H9 (cell line): ENCODE measurements at regions not wholly inside any gene's neighbourhood (a gene's known extent, or its start where the extent isn't known, plus 50 kb on each side); places are given as distances from the start of the nearest gene placed in this dataset.

Experiments used
- DNase-seq: peaks from one replicate; pipeline ENCODE4 v3.0.0-alpha.2; 2017
- H2AFZ ChIP-seq: one replicate; pipeline ENCODE4 v1.6.1; 2013; ENCODE audit warnings: mild to moderate bottlenecking, low read length, control low read depth, moderate library complexity
- H2AK5ac ChIP-seq: 2 replicates; pipeline ENCODE4 v1.6.1; 2013; ENCODE audit warnings: low read length, control low read depth, mixed read lengths; ENCODE audit not compliant: insufficient read length
- H2BK120ac ChIP-seq: one replicate; pipeline ENCODE4 v1.6.1; 2013; ENCODE audit warnings: low read depth, mild to moderate bottlenecking, low read length, control low read depth, inconsistent platforms; ENCODE audit not compliant: poor library complexity, severe bottlenecking
- H2BK12ac ChIP-seq: 2 replicates; pipeline ENCODE4 v1.6.1; 2013; ENCODE audit warnings: low read length, control low read depth, mixed read lengths, low read depth; ENCODE audit not compliant: insufficient read length
- H2BK15ac ChIP-seq: 2 replicates; pipeline ENCODE4 v1.6.1; 2013; ENCODE audit warnings: low read depth, low read length, control low read depth
- H2BK20ac ChIP-seq: one replicate; pipeline ENCODE4 v1.6.1; 2013; ENCODE audit warnings: low read depth, mild to moderate bottlenecking, low read length, control low read depth, inconsistent platforms; ENCODE audit not compliant: poor library complexity, severe bottlenecking
- H2BK5ac ChIP-seq: 2 replicates; pipeline ENCODE4 v1.6.1; 2013; ENCODE audit warnings: low read length, control low read depth, mixed read lengths; ENCODE audit not compliant: insufficient read length
- H3K14ac ChIP-seq: 2 replicates; pipeline ENCODE4 v1.6.1; 2013; ENCODE audit warnings: low read length, control low read depth; ENCODE audit not compliant: insufficient read depth
- H3K18ac ChIP-seq: 2 replicates; pipeline ENCODE4 v1.6.1; 2013; ENCODE audit warnings: low read depth, mild to moderate bottlenecking, mixed read lengths, low read length, control low read depth; ENCODE audit not compliant: insufficient read length
- H3K23ac ChIP-seq: 2 replicates; pipeline ENCODE4 v1.6.1; 2013; ENCODE audit warnings: low read length, control low read depth, mixed read lengths, low read depth; ENCODE audit not compliant: insufficient read length
- H3K23me2 ChIP-seq: 2 replicates; pipeline ENCODE4 v1.6.1; 2013; ENCODE audit warnings: low read depth, mild to moderate bottlenecking, mixed read lengths, low read length, control low read depth; ENCODE audit not compliant: insufficient read length, poor library complexity, severe bottlenecking
- H3K27ac ChIP-seq: 2 replicates; pipeline ENCODE4 v1.5.1; 2013; ENCODE audit warnings: low read length, control low read depth, mixed read lengths, low read depth; ENCODE audit not compliant: insufficient read length
- H3K27me3 ChIP-seq: 2 replicates; pipeline ENCODE4 v1.6.1; 2013; ENCODE audit warnings: low read length, control low read depth, inconsistent platforms; ENCODE audit not compliant: insufficient read depth
- H3K4ac ChIP-seq: 2 replicates; pipeline ENCODE4 v1.6.1; 2013; ENCODE audit warnings: low read depth, mild to moderate bottlenecking, control low read depth, inconsistent platforms, low read length, moderate library complexity
- H3K4me1 ChIP-seq: 2 replicates; pipeline ENCODE4 v1.6.1; 2013; ENCODE audit warnings: low read length, control low read depth, inconsistent platforms; ENCODE audit not compliant: insufficient read depth
- H3K4me2 ChIP-seq: 2 replicates; pipeline ENCODE4 v1.6.1; 2013; ENCODE audit warnings: low read length, control low read depth, mixed read lengths; ENCODE audit not compliant: insufficient read length, insufficient read depth
- H3K56ac ChIP-seq: 2 replicates; pipeline ENCODE4 v1.6.1; 2013; ENCODE audit warnings: low read depth, mild to moderate bottlenecking, mixed read lengths, low read length, control low read depth; ENCODE audit not compliant: insufficient read length
- H3K79me1 ChIP-seq: 2 replicates; pipeline ENCODE4 v1.6.1; 2013; ENCODE audit warnings: low read depth, mild to moderate bottlenecking, moderate library complexity, low read length, control low read depth, inconsistent platforms; ENCODE audit not compliant: insufficient read depth, poor library complexity, severe bottlenecking
- H3K79me2 ChIP-seq: 2 replicates; pipeline ENCODE4 v1.6.1; 2013; ENCODE audit warnings: low read length, control low read depth, inconsistent platforms; ENCODE audit not compliant: insufficient read depth
- H3K9ac ChIP-seq: 2 replicates; pipeline ENCODE4 v1.6.1; 2013; ENCODE audit warnings: low read length, control low read depth, mixed read lengths; ENCODE audit not compliant: insufficient read length; ENCODE audit errors: extremely low read depth
- H3K9me3 ChIP-seq: one replicate; pipeline ENCODE4 v1.6.1; 2013; ENCODE audit warnings: low read depth, low read length, inconsistent platforms; ENCODE audit not compliant: control insufficient read depth
- H3T11ph ChIP-seq: one replicate; pipeline ENCODE4 v1.6.1; 2013; ENCODE audit warnings: mild to moderate bottlenecking, low read length, control low read depth, inconsistent platforms
- H4K20me1 ChIP-seq: one replicate; pipeline ENCODE4 v1.6.1; 2013; ENCODE audit not compliant: control insufficient read depth, insufficient read length, insufficient read depth
- H4K5ac ChIP-seq: 2 replicates; pipeline ENCODE4 v1.6.1; 2013; ENCODE audit warnings: low read depth, mild to moderate bottlenecking, mixed read lengths, low read length, control low read depth; ENCODE audit not compliant: insufficient read length
- H4K8ac ChIP-seq: replicated peaks from 2 replicates; pipeline ENCODE4 v1.6.1; 2013; ENCODE audit warnings: low read length, control low read depth, mixed read lengths, low read depth; ENCODE audit not compliant: insufficient read length
- H4K91ac ChIP-seq: 2 replicates; pipeline ENCODE4 v1.6.1; 2013; ENCODE audit warnings: low read depth, mild to moderate bottlenecking, moderate library complexity, mixed read lengths, low read length, control low read depth; ENCODE audit not compliant: insufficient read length
- H3K27ac Mint-ChIP-seq, 3 experiments: 2 replicates in 2 of 3; 3 replicates in 1 of 3; pipeline ENCODE4 v1.8.0; 2020 to 2021; ENCODE audit warnings: mixed read lengths in 3 of 3, mild to moderate bottlenecking in 1 of 3, moderate library complexity in 1 of 3
- H3K27me3 Mint-ChIP-seq: 2 replicates; pipeline ENCODE4 v1.8.0; 2021; ENCODE audit warnings: low read depth, mild to moderate bottlenecking, moderate library complexity, mixed read lengths
- H3K36me3 Mint-ChIP-seq, 3 experiments: 2 replicates in 2 of 3; 3 replicates in 1 of 3; pipeline ENCODE4 v1.8.0; 2020 to 2021; ENCODE audit warnings: low read depth in 3 of 3, mixed read lengths in 3 of 3; ENCODE audit not compliant: insufficient read depth in 1 of 3
- H3K4me1 Mint-ChIP-seq, 2 experiments: 2 replicates each; pipeline ENCODE4 v1.8.0; 2020; ENCODE audit warnings: mixed read lengths in 2 of 2
- H3K4me3 Mint-ChIP-seq, 2 experiments: 2 replicates in 1 of 2; 3 replicates in 1 of 2; pipeline ENCODE4 v1.8.0; 2020 to 2021; ENCODE audit warnings: mild to moderate bottlenecking in 2 of 2, mixed read lengths in 2 of 2, moderate library complexity in 1 of 2
- H3K9me3 Mint-ChIP-seq, 2 experiments: 2 replicates in 1 of 2; 3 replicates in 1 of 2; pipeline ENCODE4 v1.8.0; 2020; ENCODE audit warnings: mild to moderate bottlenecking in 2 of 2, mixed read lengths in 2 of 2, moderate library complexity in 1 of 2
- WGBS: extraction: QIAGEN DNeasy Blood & Tissue Kit; methylation state at CpG from one replicate; pipeline ENCODE4 v1.1.7; 2013; ENCODE audit warnings: missing lambda C conversion rate, low lambda C conversion rate, mixed read lengths; ENCODE audit not compliant: insufficient read length; ENCODE audit errors: extremely low coverage; 5-methylcytosine and 5-hydroxymethylcytosine counted together
- TF ChIP-seq, protein P1 (sequence below): fragments of 200-600 bp; sonication (generic); conservative IDR thresholded peaks from 3 replicates; pipeline ENCODE4 v1.8.0; 2021; ENCODE audit warnings: antibody characterized with exemption, mild to moderate bottlenecking

DNA sequence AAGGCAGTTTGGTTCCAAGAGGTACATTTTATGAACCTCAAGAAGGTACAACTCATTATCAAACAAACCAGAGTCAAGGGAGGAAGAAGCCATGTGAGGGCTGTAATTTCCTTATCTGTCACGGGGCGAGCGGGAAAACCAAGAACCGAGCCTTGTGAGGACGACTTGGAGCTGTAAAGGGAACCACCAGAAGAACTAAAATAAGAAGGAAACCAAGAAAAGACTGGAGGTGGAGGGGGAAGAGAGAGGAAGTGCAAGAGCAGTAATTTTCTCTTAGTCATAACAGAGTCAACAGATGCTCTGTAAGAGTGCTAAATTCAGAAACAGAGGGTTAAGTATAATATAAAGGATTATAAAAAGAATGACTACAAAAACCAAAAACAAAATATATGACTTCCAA lies 127.1 kb downstream of the DIRAS2 start:
- H3K27me3 ChIP-seq, result no peaks in the 10 kb centered on the region
- no peak overlapping the region for H2BK20ac ChIP-seq
- no peaks in the 10 kb centered on the region for H3K23me2 ChIP-seq
- H3K79me1 ChIP-seq, result no peaks in the 10 kb centered on the region
- Mint-ChIP-seq H3K36me3 (no peaks in the 10 kb centered on the region), H3K9me3 (no peaks in the 10 kb centered on the region; a peak in 1 of 5 replicates), H3K27ac (no peak overlapping the region), H3K4me1 (peaks cover 13 to 16% of the 10 kb centered on the region in 2 experiments), H3K4me3 (no peak overlapping the region), H3K27me3 (no peaks in the 10 kb centered on the region)
- H2BK5ac ChIP-seq, result no peak overlapping the region
- no peak overlapping the region for H3K27ac ChIP-seq
- DNase-seq, result no peak
- H3K14ac ChIP-seq, result no peak overlapping the region
- H3K56ac ChIP-seq, result no peak overlapping the region
- no peak overlapping the region for H2BK15ac ChIP-seq
- H4K8ac ChIP-seq, result no peak overlapping the region
- WGBS, result no CpG with 5 or more reads among the region's 5 CpGs
- H3K9me3 ChIP-seq, result no peaks in the 10 kb centered on the region
- H3K4me1 ChIP-seq, result peaks cover 5% of the 10 kb centered on the region; the same call in 1 of the 2 replicates
- H3K9ac ChIP-seq, result no peak overlapping the region
- H2AK5ac ChIP-seq, result no peak overlapping the region
- no peak overlapping the region for H2AFZ ChIP-seq
- H2BK12ac ChIP-seq, result no peak overlapping the region
- no peaks in the 10 kb centered on the region for H4K20me1 ChIP-seq
- H3K4ac ChIP-seq, result no peak overlapping the region
- peaks cover 1% of the 10 kb centered on the region; the same call in 1 of the 2 replicates for H3K79me2 ChIP-seq
- TF ChIP-seq, protein P1, sequence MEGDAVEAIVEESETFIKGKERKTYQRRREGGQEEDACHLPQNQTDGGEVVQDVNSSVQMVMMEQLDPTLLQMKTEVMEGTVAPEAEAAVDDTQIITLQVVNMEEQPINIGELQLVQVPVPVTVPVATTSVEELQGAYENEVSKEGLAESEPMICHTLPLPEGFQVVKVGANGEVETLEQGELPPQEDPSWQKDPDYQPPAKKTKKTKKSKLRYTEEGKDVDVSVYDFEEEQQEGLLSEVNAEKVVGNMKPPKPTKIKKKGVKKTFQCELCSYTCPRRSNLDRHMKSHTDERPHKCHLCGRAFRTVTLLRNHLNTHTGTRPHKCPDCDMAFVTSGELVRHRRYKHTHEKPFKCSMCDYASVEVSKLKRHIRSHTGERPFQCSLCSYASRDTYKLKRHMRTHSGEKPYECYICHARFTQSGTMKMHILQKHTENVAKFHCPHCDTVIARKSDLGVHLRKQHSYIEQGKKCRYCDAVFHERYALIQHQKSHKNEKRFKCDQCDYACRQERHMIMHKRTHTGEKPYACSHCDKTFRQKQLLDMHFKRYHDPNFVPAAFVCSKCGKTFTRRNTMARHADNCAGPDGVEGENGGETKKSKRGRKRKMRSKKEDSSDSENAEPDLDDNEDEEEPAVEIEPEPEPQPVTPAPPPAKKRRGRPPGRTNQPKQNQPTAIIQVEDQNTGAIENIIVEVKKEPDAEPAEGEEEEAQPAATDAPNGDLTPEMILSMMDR, result no peak
- H3T11ph ChIP-seq, result no peak overlapping the region
- H2BK120ac ChIP-seq, result no peak overlapping the region
- no peak overlapping the region for H4K5ac ChIP-seq
- no peak overlapping the region for H3K23ac ChIP-seq
- H4K91ac ChIP-seq, result no peak overlapping the region
- no peak overlapping the region for H3K4me2 ChIP-seq
- no peak overlapping the region for H3K18ac ChIP-seq
